ENCODE measurements at regions not wholly inside any gene's neighbourhood (a gene's known extent, or its start where the extent isn't known, plus 50 kb on each side); places are given as distances from the start of the nearest gene placed in this dataset.

DNA sequence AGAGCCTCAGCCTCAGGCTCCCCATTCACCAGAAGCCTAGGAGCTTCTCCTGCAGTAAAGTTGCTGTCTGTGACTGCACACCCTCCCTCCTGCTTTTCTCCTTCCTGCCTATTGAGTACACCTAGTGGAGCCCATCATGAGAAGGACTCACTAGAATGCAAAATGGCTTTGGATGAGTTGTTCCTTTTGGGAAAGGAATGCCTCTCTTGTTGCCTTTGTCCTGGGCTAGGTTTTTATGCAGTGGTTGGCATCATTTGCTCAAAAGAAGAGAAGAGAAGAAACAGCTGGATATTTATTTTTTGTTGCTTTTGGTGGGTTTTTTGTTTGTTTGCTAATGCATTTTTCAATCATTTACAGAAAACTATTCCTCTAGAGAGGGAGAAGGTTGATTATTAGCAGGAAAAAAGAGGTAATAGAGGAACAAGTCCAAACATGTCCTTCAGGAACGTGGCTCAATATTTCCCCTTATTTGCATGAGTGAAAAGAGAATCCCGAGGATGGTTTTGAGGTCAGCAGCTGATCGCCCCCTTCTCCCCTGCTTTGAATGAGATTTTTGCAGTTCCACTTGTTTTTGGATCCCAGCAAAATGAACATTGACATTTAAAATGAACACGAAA lies 369.9 kb upstream of the NRP1 start:
- TF ChIP-seq, protein P1, sequence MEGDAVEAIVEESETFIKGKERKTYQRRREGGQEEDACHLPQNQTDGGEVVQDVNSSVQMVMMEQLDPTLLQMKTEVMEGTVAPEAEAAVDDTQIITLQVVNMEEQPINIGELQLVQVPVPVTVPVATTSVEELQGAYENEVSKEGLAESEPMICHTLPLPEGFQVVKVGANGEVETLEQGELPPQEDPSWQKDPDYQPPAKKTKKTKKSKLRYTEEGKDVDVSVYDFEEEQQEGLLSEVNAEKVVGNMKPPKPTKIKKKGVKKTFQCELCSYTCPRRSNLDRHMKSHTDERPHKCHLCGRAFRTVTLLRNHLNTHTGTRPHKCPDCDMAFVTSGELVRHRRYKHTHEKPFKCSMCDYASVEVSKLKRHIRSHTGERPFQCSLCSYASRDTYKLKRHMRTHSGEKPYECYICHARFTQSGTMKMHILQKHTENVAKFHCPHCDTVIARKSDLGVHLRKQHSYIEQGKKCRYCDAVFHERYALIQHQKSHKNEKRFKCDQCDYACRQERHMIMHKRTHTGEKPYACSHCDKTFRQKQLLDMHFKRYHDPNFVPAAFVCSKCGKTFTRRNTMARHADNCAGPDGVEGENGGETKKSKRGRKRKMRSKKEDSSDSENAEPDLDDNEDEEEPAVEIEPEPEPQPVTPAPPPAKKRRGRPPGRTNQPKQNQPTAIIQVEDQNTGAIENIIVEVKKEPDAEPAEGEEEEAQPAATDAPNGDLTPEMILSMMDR (IDR thresholded peaks at IDR 0.05; ENCODE audit: insufficient read depth, low read length) = no peak
- TF ChIP-seq, protein P2, sequence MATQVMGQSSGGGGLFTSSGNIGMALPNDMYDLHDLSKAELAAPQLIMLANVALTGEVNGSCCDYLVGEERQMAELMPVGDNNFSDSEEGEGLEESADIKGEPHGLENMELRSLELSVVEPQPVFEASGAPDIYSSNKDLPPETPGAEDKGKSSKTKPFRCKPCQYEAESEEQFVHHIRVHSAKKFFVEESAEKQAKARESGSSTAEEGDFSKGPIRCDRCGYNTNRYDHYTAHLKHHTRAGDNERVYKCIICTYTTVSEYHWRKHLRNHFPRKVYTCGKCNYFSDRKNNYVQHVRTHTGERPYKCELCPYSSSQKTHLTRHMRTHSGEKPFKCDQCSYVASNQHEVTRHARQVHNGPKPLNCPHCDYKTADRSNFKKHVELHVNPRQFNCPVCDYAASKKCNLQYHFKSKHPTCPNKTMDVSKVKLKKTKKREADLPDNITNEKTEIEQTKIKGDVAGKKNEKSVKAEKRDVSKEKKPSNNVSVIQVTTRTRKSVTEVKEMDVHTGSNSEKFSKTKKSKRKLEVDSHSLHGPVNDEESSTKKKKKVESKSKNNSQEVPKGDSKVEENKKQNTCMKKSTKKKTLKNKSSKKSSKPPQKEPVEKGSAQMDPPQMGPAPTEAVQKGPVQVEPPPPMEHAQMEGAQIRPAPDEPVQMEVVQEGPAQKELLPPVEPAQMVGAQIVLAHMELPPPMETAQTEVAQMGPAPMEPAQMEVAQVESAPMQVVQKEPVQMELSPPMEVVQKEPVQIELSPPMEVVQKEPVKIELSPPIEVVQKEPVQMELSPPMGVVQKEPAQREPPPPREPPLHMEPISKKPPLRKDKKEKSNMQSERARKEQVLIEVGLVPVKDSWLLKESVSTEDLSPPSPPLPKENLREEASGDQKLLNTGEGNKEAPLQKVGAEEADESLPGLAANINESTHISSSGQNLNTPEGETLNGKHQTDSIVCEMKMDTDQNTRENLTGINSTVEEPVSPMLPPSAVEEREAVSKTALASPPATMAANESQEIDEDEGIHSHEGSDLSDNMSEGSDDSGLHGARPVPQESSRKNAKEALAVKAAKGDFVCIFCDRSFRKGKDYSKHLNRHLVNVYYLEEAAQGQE (IDR thresholded peaks at IDR 0.05; ENCODE audit: insufficient replicate concordance, low read depth) = no peak
- no peak for TF ChIP-seq POLR2AphosphoS5 (IDR thresholded peaks at IDR 0.05; ENCODE audit: low read depth)

Data from HL-60 (cell line).